Skeletal muscle satellite cell (primary cell): ENCODE measurements at regions not wholly inside any gene's neighbourhood (a gene's known extent, or its start where the extent isn't known, plus 50 kb on each side); places are given as distances from the start of the nearest gene placed in this dataset.

Experiments
- H3K27me3 ChIP-seq: 2 replicates; pipeline ENCODE4 v1.7.0; 2013; ENCODE audit warnings: low read length; ENCODE audit not compliant: control insufficient read depth, insufficient read depth
- H3K36me3 ChIP-seq: 2 replicates; pipeline ENCODE4 v1.7.0; 2013; ENCODE audit warnings: mild to moderate bottlenecking, control low read depth, low read length; ENCODE audit not compliant: insufficient read depth
- H3K4me1 ChIP-seq: 2 replicates; pipeline ENCODE4 v1.7.0; 2013; ENCODE audit warnings: low read length; ENCODE audit not compliant: control insufficient read depth, insufficient read depth
- H3K4me2 ChIP-seq: 2 replicates; pipeline ENCODE4 v1.7.0; 2013; ENCODE audit warnings: mild to moderate bottlenecking, low read length
- H3K4me3 ChIP-seq: 2 replicates; pipeline ENCODE4 v1.7.0; 2013; ENCODE audit warnings: low read length
- H3K9ac ChIP-seq: 2 replicates; pipeline ENCODE4 v1.7.0; 2013; ENCODE audit warnings: mild to moderate bottlenecking, low read depth, low read length, moderate library complexity
- H3K9me3 ChIP-seq: replicated peaks from 2 replicates; pipeline ENCODE4 v1.7.0; 2013; ENCODE audit warnings: mild to moderate bottlenecking, control low read depth, low read length

GRCh38 chr17:83144421-83145357 lies 65.3 kb downstream of the METRNL start:
- H3K9ac ChIP-seq = no peak overlapping the region
- no peak overlapping the region for H3K4me2 ChIP-seq
- peaks cover 40% of the 10 kb centered on the region for H3K27me3 ChIP-seq
- H3K36me3 ChIP-seq = no peaks in the 10 kb centered on the region
- no peak overlapping the region for H3K4me3 ChIP-seq
- H3K9me3 ChIP-seq = peaks cover 7% of the 10 kb centered on the region
- H3K4me1 ChIP-seq = peaks cover 8% of the 10 kb centered on the region

- Histone ChIP-seq H3K4me3 (no peak overlapping the region), H3K9ac (no peak overlapping the region), H3K4me1 (peaks cover 8% of the 10 kb centered on the region), H3K9me3 (peaks cover 7% of the 10 kb centered on the region), H3K36me3 (no peaks in the 10 kb centered on the region), H3K27me3 (peaks cover 40% of the 10 kb centered on the region), H3K4me2 (no peak overlapping the region)
Observed at GRCh38 chr17:83145358-83145738, 65.9 kb downstream of the METRNL start.

- Histone ChIP-seq H3K27me3 (peaks cover 40% of the 10 kb centered on the region), H3K4me3 (no peak overlapping the region), H3K9ac (no peak overlapping the region), H3K9me3 (peaks cover 7% of the 10 kb centered on the region), H3K36me3 (no peaks in the 10 kb centered on the region), H3K4me2 (no peak overlapping the region), H3K4me1 (peaks cover 8% of the 10 kb centered on the region)
Observed at GRCh38 chr17:83145831-83146230, 66.4 kb downstream of the METRNL start.

- Histone ChIP-seq H3K36me3 (no peaks in the 10 kb centered on the region), H3K27me3 (peaks cover 38% of the 10 kb centered on the region), H3K4me2 (no peak overlapping the region), H3K4me3 (no peak overlapping the region), H3K4me1 (peaks cover 11% of the 10 kb centered on the region), H3K9me3 (peaks cover 7% of the 10 kb centered on the region), H3K9ac (no peak overlapping the region)
Observed at GRCh38 chr17:83146347-83146746, 66.9 kb downstream of the METRNL start.

GRCh38 chr17:83147280-83147679 lies 67.9 kb downstream of the METRNL start:
- Histone ChIP-seq H3K4me1 (peaks cover 20% of the 10 kb centered on the region), H3K9ac (no peak overlapping the region), H3K27me3 (peaks cover 46% of the 10 kb centered on the region), H3K4me2 (no peak overlapping the region), H3K36me3 (no peaks in the 10 kb centered on the region), H3K4me3 (no peak overlapping the region), H3K9me3 (peaks cover under 1% of the 10 kb centered on the region)

- Histone ChIP-seq H3K27me3 (peaks cover 57% of the 10 kb centered on the region), H3K4me3 (no peak overlapping the region), H3K4me1 (peaks cover 29% of the 10 kb centered on the region), H3K36me3 (no peaks in the 10 kb centered on the region), H3K9ac (no peak overlapping the region), H3K4me2 (no peak overlapping the region), H3K9me3 (no peaks in the 10 kb centered on the region)
Observed at GRCh38 chr17:83148317-83149028, 69.1 kb downstream of the METRNL start.

- Histone ChIP-seq H3K27me3 (peaks cover 63% of the 10 kb centered on the region), H3K4me2 (no peak overlapping the region)
Observed at GRCh38 chr17:83149029-83149725, 69.8 kb downstream of the METRNL start.

GRCh38 chr17:83149761-83150251 lies 70.4 kb downstream of the METRNL start:
- Histone ChIP-seq H3K27me3 (peaks cover 62% of the 10 kb centered on the region), H3K9ac (no peak overlapping the region), H3K9me3 (no peaks in the 10 kb centered on the region), H3K4me2 (no peak overlapping the region), H3K36me3 (no peaks in the 10 kb centered on the region), H3K4me3 (no peak overlapping the region), H3K4me1 (peaks cover 24% of the 10 kb centered on the region)

More at GRCh38 chr17:83149029-83149725, 69.8 kb downstream of the METRNL start:
- Histone ChIP-seq H3K4me1 (peaks cover 29% of the 10 kb centered on the region), H3K9me3 (no peaks in the 10 kb centered on the region), H3K9ac (no peak overlapping the region), H3K36me3 (no peaks in the 10 kb centered on the region), H3K4me3 (no peak overlapping the region)

GRCh38 chr17:83150369-83151055 lies 71.1 kb downstream of the METRNL start:
- Histone ChIP-seq H3K4me1 (peaks cover 29% of the 10 kb centered on the region), H3K4me3 (no peak overlapping the region), H3K36me3 (no peaks in the 10 kb centered on the region), H3K27me3 (peaks cover 55% of the 10 kb centered on the region), H3K4me2 (no peak overlapping the region), H3K9me3 (no peaks in the 10 kb centered on the region), H3K9ac (no peak overlapping the region)

GRCh38 chr17:83151056-83151441 lies 71.6 kb downstream of the METRNL start:
- no peaks in the 10 kb centered on the region for H3K9me3 ChIP-seq
- peaks cover 50% of the 10 kb centered on the region for H3K27me3 ChIP-seq
- peaks cover 34% of the 10 kb centered on the region for H3K4me1 ChIP-seq
- H3K4me3 ChIP-seq = no peak overlapping the region
- no peak overlapping the region for H3K4me2 ChIP-seq
- H3K9ac ChIP-seq = peak overlapping the region; percentile 3
- H3K36me3 ChIP-seq = no peaks in the 10 kb centered on the region
